ENCODE measurements at regions not wholly inside any gene's neighbourhood (a gene's known extent, or its start where the extent isn't known, plus 50 kb on each side); places are given as distances from the start of the nearest gene placed in this dataset.
A peak's percentile ranks its signal among the peaks of the same experiment; 100 is the strongest.
"Not testable (repeated sequence)": the region's sequence is repeated elsewhere in the genome, so short reads cannot be mapped to it uniquely, and the experiment has no call there.

- DNase-seq, result no peak
- intact Hi-C loops (cut with DNase I), result no loop called here
Measured at GRCh38 chr6:126661646-126662045, 321.7 kb downstream of the CENPW start.

GRCh38 chr6:126662966-126663365 is 323.1 kb downstream of the CENPW start:
- DNase-seq, result no peak
- intact Hi-C loops (cut with DNase I), result no loop called here

GRCh38 chr6:126664271-126664670 is 324.4 kb downstream of the CENPW start:
- intact Hi-C loops (cut with DNase I), result no loop called here
- no peak for DNase-seq

- DNase-seq, result no peak
- intact Hi-C loops (cut with DNase I), result no loop called here
Measured at GRCh38 chr6:126665551-126665950, 325.6 kb downstream of the CENPW start.

GRCh38 chr6:126667071-126667470 is 327.2 kb downstream of the CENPW start:
- intact Hi-C loops (cut with DNase I), result no loop called here
- no peak for DNase-seq

GRCh38 chr6:126667728-126668127 is 327.8 kb downstream of the CENPW start:
- intact Hi-C loops (cut with DNase I), result no loop called here
- no peak for DNase-seq

- DNase-seq, result no peak
- intact Hi-C loops (cut with DNase I), result no loop called here
Measured at GRCh38 chr6:126672649-126673048, 332.7 kb downstream of the CENPW start.

GRCh38 chr6:126673749-126674148 is 333.8 kb downstream of the CENPW start:
- intact Hi-C loops (cut with DNase I), result not testable (repeated sequence)
- peak in 2 of 10 donors; percentile 41 to 58 for DNase-seq

- no peak for DNase-seq
- intact Hi-C loops (cut with DNase I), result no loop called here
Measured at GRCh38 chr6:126682440-126682839, 342.5 kb downstream of the CENPW start.

GRCh38 chr6:126685182-126685581 is 345.3 kb downstream of the CENPW start:
- no peak for DNase-seq
- intact Hi-C loops (cut with DNase I), result no loop called here

- intact Hi-C loops (cut with DNase I), result no loop called here
- DNase-seq, result peak in 1 of 10 donors; percentile 29
Measured at GRCh38 chr6:126696921-126697693, 357.2 kb downstream of the CENPW start.

- no peak for DNase-seq
- intact Hi-C loops (cut with DNase I), result no loop called here
Measured at GRCh38 chr6:126698732-126699240, 358.9 kb downstream of the CENPW start.

- intact Hi-C loops (cut with DNase I), result no loop called here
- no peak for DNase-seq
Measured at GRCh38 chr6:126701676-126702560, 362.0 kb downstream of the CENPW start.

GRCh38 chr6:126716032-126716431 is 376.1 kb downstream of the CENPW start:
- DNase-seq, result no peak
- intact Hi-C loops (cut with DNase I), result no loop called here

GRCh38 chr6:126716826-126717509 is 377.1 kb downstream of the CENPW start:
- DNase-seq, result no peak
- intact Hi-C loops (cut with DNase I), result no loop called here

- DNase-seq, result peak in 1 of 10 donors; percentile 24
- intact Hi-C loops (cut with DNase I), result no loop called here
Measured at GRCh38 chr6:126718600-126719327, 378.8 kb downstream of the CENPW start.

- intact Hi-C loops (cut with DNase I), result no loop called here
- DNase-seq, result no peak
Measured at GRCh38 chr6:126720304-126720703, 380.4 kb downstream of the CENPW start.

- intact Hi-C loops (cut with DNase I), result no loop called here
Measured at GRCh38 chr6:126721581-126722160, 381.8 kb downstream of the CENPW start.

GRCh38 chr6:126722411-126722810 is 382.5 kb downstream of the CENPW start:
- intact Hi-C loops (cut with DNase I), result no loop called here
- no peak for DNase-seq

More at GRCh38 chr6:126721581-126722160, 381.8 kb downstream of the CENPW start:
- DNase-seq, result no peak
